T-helper 2 cell treated with Interferon-gamma antibody and Interleukin-4, amounts not matched to agents 100 ng/mL and 5 ng/mL, for 36 hours (primary cell): ENCODE measurements at regions not wholly inside any gene's neighbourhood (a gene's known extent, or its start where the extent isn't known, plus 50 kb on each side); places are given as distances from the start of the nearest gene placed in this dataset.

Experiments
- intact Hi-C: fragments of 100-400 bp; cut with micrococcal nuclease; formaldehyde crosslinking; loops from one replicate; pipeline ENCODE4 v1.15.1; 2023

- intact Hi-C loops = no loop called here
These were observed 1002.5 kb downstream of the CBLN2 start for GRCh38 chr18:71541643-71542042.

- intact Hi-C loops = no loop called here
These were observed 1014.3 kb downstream of the CBLN2 start for GRCh38 chr18:71529703-71530303.

- intact Hi-C loops = no loop called here
These were observed 1020.4 kb downstream of the CBLN2 start for GRCh38 chr18:71523483-71524435.

GRCh38 chr18:71505526-71505925, 1038.6 kb downstream of the CBLN2 start:
- intact Hi-C loops = no loop called here

GRCh38 chr18:71503222-71503621, 1040.9 kb downstream of the CBLN2 start:
- intact Hi-C loops = no loop called here

- intact Hi-C loops = no loop called here
These were observed 1058.5 kb downstream of the CBLN2 start for GRCh38 chr18:71485611-71486010.

GRCh38 chr18:71471963-71472725, 1072.0 kb downstream of the CBLN2 start:
- intact Hi-C loops = no loop called here

GRCh38 chr18:71456206-71456605, 1087.9 kb downstream of the CBLN2 start:
- intact Hi-C loops = no loop called here

GRCh38 chr18:71450257-71450656, 1093.9 kb downstream of the CBLN2 start:
- intact Hi-C loops = no loop called here

GRCh38 chr18:71443706-71444480, 1100.2 kb downstream of the CBLN2 start:
- intact Hi-C loops = no loop called here

GRCh38 chr18:71442731-71443141, 1101.4 kb downstream of the CBLN2 start:
- intact Hi-C loops = no loop called here

- intact Hi-C loops = no loop called here
These were observed 1103.0 kb downstream of the CBLN2 start for GRCh38 chr18:71441156-71441555.

GRCh38 chr18:71437511-71437910, 1106.6 kb downstream of the CBLN2 start:
- intact Hi-C loops = no loop called here

- intact Hi-C loops = no loop called here
These were observed 1110.8 kb downstream of the CBLN2 start for GRCh38 chr18:71433373-71433772.

GRCh38 chr18:71431689-71432088, 1112.5 kb downstream of the CBLN2 start:
- intact Hi-C loops = no loop called here

GRCh38 chr18:71431171-71431570, 1113.0 kb downstream of the CBLN2 start:
- intact Hi-C loops = no loop called here

GRCh38 chr18:71426441-71426840, 1117.7 kb downstream of the CBLN2 start:
- intact Hi-C loops = no loop called here

- intact Hi-C loops = no loop called here
These were observed 1116.4 kb downstream of the SOCS6 start for GRCh38 chr18:71405169-71405809.

GRCh38 chr18:71403501-71403900, 1114.7 kb downstream of the SOCS6 start:
- intact Hi-C loops = no loop called here

- intact Hi-C loops = no loop called here
These were observed 1109.7 kb downstream of the SOCS6 start for GRCh38 chr18:71398531-71398930.

- intact Hi-C loops = no loop called here
These were observed 1099.3 kb downstream of the SOCS6 start for GRCh38 chr18:71388148-71388547.
